ENCODE measurements at regions not wholly inside any gene's neighbourhood (a gene's known extent, or its start where the extent isn't known, plus 50 kb on each side); places are given as distances from the start of the nearest gene placed in this dataset.

DNA sequence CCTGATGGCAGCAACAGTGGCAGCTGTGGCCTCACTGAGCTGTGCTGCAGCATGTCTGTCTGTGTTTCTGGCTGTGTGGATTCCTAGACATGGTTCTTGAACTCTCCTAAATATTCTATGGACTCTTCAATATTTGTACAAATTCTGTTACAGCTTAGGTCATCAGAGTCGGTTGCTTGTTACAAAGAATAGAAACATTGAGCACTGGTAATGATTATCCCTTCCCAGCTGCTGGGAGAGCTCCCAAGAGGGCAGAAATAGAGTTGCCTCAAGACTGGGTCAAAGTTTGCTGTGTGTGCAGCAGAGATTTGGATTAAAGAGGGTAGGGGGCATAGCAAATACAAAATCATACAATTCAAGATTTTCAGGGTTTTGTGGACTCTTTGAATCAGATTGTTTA, 337.1 kb upstream of the AKR1E2 start:
- no peak overlapping the region for H3K4me3 ChIP-seq (ENCODE audit: control insufficient read depth, low read depth, low read length)
- TF ChIP-seq CTCF (IDR thresholded peaks at IDR 0.05; ENCODE audit: control insufficient read depth, insufficient read depth, low read depth, low read length, missing control alignments), result no peak
- no peak for DNase-seq (ENCODE audit: low read depth)

GRCh38 chr10:4485636-4486035, 340.4 kb upstream of the AKR1E2 start:
- no peak for TF ChIP-seq CTCF (IDR thresholded peaks at IDR 0.05; ENCODE audit: control insufficient read depth, insufficient read depth, low read depth, low read length, missing control alignments)
- DNase-seq (ENCODE audit: low read depth), result no peak
- no peak overlapping the region for H3K4me3 ChIP-seq (ENCODE audit: control insufficient read depth, low read depth, low read length)

DNA sequence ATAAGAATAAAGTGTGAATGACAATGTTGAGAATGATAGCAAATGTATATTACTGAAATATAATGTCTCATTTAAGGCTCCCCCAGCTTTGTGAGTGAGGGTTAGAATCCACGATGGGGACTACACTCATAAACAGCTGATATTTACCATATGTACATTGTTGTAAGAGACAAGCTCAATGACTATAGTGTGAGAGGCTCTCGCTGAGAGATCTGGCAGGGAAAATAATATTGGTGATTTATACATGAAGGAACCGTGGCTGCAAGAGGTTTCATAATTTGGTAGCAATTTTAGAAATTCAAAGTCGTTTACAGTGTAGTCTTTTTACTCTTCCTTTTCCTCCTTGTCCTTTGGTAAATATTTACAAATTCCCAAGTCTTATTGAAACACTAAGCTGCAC, 342.2 kb upstream of the AKR1E2 start:
- H3K4me3 ChIP-seq (ENCODE audit: control insufficient read depth, low read depth, low read length), result no peak overlapping the region
- no peak for DNase-seq (ENCODE audit: low read depth)
- TF ChIP-seq CTCF (IDR thresholded peaks at IDR 0.05; ENCODE audit: control insufficient read depth, insufficient read depth, low read depth, low read length, missing control alignments), result no peak

- H3K4me3 ChIP-seq (ENCODE audit: control insufficient read depth, low read depth, low read length), result no peak overlapping the region
- no peak for DNase-seq (ENCODE audit: low read depth)
- no peak for TF ChIP-seq CTCF (IDR thresholded peaks at IDR 0.05; ENCODE audit: control insufficient read depth, insufficient read depth, low read depth, low read length, missing control alignments)
Observed at GRCh38 chr10:4482659-4483058, 343.3 kb upstream of the AKR1E2 start.

DNA sequence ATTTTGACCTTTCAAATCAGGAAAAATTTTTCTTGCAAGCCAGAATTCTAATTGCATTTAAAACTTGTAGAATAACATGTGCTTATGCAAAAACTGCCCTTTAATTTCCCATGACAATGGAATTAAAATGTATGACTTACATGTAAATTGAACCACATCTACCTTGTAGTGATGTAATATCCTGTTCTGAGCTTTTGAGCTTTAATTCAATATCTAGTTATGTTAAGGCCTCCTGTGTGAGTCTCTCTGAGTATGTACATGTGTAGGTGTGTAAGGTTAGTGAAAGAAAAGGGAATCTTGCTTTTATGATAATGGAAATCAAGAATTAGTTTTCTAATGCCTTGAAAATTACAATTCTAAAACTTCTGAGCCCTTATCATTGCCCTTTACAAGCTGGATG, 344.8 kb upstream of the AKR1E2 start:
- no peak for TF ChIP-seq CTCF (IDR thresholded peaks at IDR 0.05; ENCODE audit: control insufficient read depth, insufficient read depth, low read depth, low read length, missing control alignments)
- H3K4me3 ChIP-seq (ENCODE audit: control insufficient read depth, low read depth, low read length), result no peak overlapping the region
- no peak for DNase-seq (ENCODE audit: low read depth)

DNA sequence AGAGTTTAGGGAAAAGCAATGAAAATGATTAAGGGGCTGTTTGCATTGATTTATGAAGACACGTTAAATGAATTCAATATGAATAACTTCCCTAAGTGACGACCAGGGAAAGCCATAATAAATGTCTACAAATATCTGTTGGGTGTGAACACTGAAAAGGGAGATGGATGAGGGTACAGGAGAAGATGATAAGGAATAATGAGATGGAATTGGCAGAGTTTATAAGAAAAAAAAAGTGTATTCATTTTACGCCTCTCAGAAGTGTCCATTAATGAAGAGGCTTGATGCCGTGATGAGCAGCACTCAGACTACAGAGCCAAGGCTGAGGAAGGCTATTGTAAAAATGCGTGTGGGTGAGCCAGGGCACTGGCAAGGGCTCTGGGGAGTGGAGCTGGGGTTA, 346.7 kb upstream of the AKR1E2 start:
- TF ChIP-seq CTCF (IDR thresholded peaks at IDR 0.05; ENCODE audit: control insufficient read depth, insufficient read depth, low read depth, low read length, missing control alignments), result no peak
- H3K4me3 ChIP-seq (ENCODE audit: control insufficient read depth, low read depth, low read length), result no peak overlapping the region
- DNase-seq (ENCODE audit: low read depth), result no peak

- no peak for DNase-seq (ENCODE audit: low read depth)
- H3K4me3 ChIP-seq (ENCODE audit: control insufficient read depth, low read depth, low read length), result no peak overlapping the region
- no peak for TF ChIP-seq CTCF (IDR thresholded peaks at IDR 0.05; ENCODE audit: control insufficient read depth, insufficient read depth, low read depth, low read length, missing control alignments)
Observed at GRCh38 chr10:4477664-4478063, 348.3 kb upstream of the AKR1E2 start.

Data from AG09309 (cell line).